Tibial nerve (tissue), 4 donors: ENCODE measurements at regions not wholly inside any gene's neighbourhood (a gene's known extent, or its start where the extent isn't known, plus 50 kb on each side); places are given as distances from the start of the nearest gene placed in this dataset.

Experiments used
- CTCF ChIP-seq, 5 experiments: fragments of 200-600 bp in 3 of 5; fragments of 450-650 bp in 2 of 5; sonication (generic) in 3 of 5; IDR thresholded peaks; one replicate each; pipeline ENCODE4 v1.5.1; 2016 to 2019; ENCODE audit warnings: antibody characterized with exemption in 5 of 5, mild to moderate bottlenecking in 3 of 5, moderate library complexity in 2 of 5
- EP300 ChIP-seq, 2 donors: sonication (generic); formaldehyde crosslinking; IDR thresholded peaks; one replicate each; pipeline ENCODE4 v1.6.1; 2017; ENCODE audit warnings: antibody characterized with exemption in 2 of 2, mild to moderate bottlenecking in 1 of 2
- POLR2A ChIP-seq, 2 donors: fragments of 450-650 bp; IDR thresholded peaks; one replicate each; pipeline ENCODE4 v1.6.1; 2017; ENCODE audit warnings: antibody characterized with exemption in 2 of 2, mild to moderate bottlenecking in 2 of 2, moderate library complexity in 2 of 2

DNA sequence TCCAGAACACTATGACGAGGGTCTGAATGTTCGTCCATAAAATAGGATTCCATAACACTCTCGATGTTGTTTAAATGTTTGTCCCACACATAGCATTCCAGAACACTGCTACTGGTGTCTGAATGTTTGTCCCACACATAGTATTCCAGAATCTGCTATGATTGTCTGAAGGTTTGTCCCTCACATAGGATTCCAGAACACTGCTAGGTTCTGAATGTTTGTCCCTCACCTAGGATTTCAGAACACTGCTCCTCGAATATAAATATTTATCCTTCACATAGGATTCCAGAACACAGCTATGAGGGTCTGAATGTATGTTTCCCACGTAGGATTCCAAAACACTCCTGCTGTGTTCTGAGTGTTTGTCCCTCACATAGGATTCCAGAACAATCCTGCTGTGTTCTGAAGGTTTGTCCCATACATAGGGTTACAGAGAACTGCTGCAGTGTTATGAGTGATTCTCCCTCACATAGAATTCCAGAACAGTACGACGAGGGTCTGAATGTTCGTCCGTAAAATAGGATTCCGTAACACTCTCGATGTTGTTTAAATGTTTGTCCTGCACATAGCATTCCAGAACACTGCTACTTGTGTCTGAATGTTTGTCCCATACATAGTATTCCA lies 215.3 kb downstream of the FOXD4L6 start:
- TF ChIP-seq CTCF (IDR thresholded peaks at IDR 0.05) = no peak
- TF ChIP-seq POLR2A (IDR thresholded peaks at IDR 0.05) = no peak
- TF ChIP-seq EP300 (IDR thresholded peaks at IDR 0.05) = no peak
